ENCODE measurements at regions not wholly inside any gene's neighbourhood (a gene's known extent, or its start where the extent isn't known, plus 50 kb on each side); places are given as distances from the start of the nearest gene placed in this dataset.
A peak's percentile ranks its signal among the peaks of the same experiment; 100 is the strongest.

DNA sequence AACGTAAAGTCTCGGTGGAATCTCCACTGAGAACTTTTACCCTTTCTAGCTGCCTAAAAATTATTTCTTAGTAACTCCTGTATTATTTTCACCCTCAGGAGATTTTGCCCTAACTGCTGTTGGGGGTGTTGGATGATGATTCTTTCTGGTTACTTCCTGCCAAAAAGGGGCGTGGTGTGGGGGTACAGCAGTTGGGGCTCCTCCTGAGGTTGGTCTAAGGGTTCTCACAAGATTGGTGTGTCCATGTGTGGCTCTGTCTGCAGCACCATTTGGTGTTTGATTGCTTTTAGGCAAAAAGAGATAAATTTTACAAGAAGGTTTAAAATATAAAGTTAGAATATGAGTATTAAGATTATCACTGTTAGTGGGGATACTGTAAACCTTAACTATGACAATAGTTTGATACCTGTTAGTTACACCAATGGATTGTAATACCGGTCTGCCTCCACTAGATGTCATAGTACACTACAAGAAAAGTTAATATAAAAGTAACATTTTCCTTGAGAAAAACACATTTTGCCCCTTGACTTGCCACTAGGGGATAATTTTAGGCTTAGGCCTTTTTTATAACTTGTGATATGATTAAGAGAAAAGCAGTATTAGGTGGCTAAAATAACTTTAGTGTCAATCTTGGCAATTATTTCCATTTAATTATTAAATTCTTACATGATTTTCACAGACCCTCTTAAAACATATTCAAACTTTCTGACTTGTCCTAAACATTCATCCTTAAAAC is 928.7 kb downstream of the IPMK start (continued):
- TF ChIP-seq ATF7 (IDR thresholded peaks at IDR 0.05; ENCODE audit: low read depth) (no peak), NR2C1 (IDR thresholded peaks at IDR 0.05) (no peak), SMC3 (IDR thresholded peaks at IDR 0.05; ENCODE audit: borderline replicate concordance, low read length) (peak; percentile 55; the same call in 1 of the 2 replicates), POLR2A (IDR thresholded peaks at IDR 0.05; ENCODE audit: low read depth, low read length) (no peak), SREBF1 (IDR thresholded peaks at IDR 0.05; ENCODE audit: low read length) (no peak), MXI1 (IDR thresholded peaks at IDR 0.05; ENCODE audit: low read depth, low read length) (no peak), SMAD1 (IDR thresholded peaks at IDR 0.05; ENCODE audit: low read depth, partially characterized antibody) (no peak), GATAD2B (conservative IDR thresholded peaks at IDR 0.05; ENCODE audit: low read depth) (no peak), PAX5 (IDR thresholded peaks at IDR 0.05; ENCODE audit: borderline replicate concordance, low read depth, low read length) (no peak), PAX8 (IDR thresholded peaks at IDR 0.05) (no peak)
- TF ChIP-seq, protein P1, sequence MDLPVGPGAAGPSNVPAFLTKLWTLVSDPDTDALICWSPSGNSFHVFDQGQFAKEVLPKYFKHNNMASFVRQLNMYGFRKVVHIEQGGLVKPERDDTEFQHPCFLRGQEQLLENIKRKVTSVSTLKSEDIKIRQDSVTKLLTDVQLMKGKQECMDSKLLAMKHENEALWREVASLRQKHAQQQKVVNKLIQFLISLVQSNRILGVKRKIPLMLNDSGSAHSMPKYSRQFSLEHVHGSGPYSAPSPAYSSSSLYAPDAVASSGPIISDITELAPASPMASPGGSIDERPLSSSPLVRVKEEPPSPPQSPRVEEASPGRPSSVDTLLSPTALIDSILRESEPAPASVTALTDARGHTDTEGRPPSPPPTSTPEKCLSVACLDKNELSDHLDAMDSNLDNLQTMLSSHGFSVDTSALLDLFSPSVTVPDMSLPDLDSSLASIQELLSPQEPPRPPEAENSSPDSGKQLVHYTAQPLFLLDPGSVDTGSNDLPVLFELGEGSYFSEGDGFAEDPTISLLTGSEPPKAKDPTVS (IDR thresholded peaks at IDR 0.05; ENCODE audit: low read depth, low read length) = no peak
- TF ChIP-seq, protein P2, sequence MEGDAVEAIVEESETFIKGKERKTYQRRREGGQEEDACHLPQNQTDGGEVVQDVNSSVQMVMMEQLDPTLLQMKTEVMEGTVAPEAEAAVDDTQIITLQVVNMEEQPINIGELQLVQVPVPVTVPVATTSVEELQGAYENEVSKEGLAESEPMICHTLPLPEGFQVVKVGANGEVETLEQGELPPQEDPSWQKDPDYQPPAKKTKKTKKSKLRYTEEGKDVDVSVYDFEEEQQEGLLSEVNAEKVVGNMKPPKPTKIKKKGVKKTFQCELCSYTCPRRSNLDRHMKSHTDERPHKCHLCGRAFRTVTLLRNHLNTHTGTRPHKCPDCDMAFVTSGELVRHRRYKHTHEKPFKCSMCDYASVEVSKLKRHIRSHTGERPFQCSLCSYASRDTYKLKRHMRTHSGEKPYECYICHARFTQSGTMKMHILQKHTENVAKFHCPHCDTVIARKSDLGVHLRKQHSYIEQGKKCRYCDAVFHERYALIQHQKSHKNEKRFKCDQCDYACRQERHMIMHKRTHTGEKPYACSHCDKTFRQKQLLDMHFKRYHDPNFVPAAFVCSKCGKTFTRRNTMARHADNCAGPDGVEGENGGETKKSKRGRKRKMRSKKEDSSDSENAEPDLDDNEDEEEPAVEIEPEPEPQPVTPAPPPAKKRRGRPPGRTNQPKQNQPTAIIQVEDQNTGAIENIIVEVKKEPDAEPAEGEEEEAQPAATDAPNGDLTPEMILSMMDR (IDR thresholded peaks at IDR 0.05 in 2 of 3, conservative IDR thresholded peaks at IDR 0.05 in 1 of 3; ENCODE audit: control insufficient read depth in 2 of 3, extremely low read depth in 1 of 3, insufficient read depth in 1 of 3, low read depth in 3 of 3, low read length in 3 of 3) = peak; percentile 50 to 60 (median 50); a peak in 5 of 6 replicates
- TF ChIP-seq, protein P3, sequence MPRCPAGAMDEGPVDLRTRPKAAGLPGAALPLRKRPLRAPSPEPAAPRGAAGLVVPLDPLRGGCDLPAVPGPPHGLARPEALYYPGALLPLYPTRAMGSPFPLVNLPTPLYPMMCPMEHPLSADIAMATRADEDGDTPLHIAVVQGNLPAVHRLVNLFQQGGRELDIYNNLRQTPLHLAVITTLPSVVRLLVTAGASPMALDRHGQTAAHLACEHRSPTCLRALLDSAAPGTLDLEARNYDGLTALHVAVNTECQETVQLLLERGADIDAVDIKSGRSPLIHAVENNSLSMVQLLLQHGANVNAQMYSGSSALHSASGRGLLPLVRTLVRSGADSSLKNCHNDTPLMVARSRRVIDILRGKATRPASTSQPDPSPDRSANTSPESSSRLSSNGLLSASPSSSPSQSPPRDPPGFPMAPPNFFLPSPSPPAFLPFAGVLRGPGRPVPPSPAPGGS (IDR thresholded peaks at IDR 0.05; ENCODE audit: borderline replicate concordance, insufficient read depth, low read depth, low read length, poor library complexity, severe bottlenecking) = no peak
- TF ChIP-seq, protein P4, sequence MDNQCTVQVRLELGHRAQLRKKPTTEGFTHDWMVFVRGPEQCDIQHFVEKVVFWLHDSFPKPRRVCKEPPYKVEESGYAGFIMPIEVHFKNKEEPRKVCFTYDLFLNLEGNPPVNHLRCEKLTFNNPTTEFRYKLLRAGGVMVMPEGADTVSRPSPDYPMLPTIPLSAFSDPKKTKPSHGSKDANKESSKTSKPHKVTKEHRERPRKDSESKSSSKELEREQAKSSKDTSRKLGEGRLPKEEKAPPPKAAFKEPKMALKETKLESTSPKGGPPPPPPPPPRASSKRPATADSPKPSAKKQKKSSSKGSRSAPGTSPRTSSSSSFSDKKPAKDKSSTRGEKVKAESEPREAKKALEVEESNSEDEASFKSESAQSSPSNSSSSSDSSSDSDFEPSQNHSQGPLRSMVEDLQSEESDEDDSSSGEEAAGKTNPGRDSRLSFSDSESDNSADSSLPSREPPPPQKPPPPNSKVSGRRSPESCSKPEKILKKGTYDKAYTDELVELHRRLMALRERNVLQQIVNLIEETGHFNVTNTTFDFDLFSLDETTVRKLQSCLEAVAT (IDR thresholded peaks at IDR 0.05) = no peak
- TF ChIP-seq, protein P5, sequence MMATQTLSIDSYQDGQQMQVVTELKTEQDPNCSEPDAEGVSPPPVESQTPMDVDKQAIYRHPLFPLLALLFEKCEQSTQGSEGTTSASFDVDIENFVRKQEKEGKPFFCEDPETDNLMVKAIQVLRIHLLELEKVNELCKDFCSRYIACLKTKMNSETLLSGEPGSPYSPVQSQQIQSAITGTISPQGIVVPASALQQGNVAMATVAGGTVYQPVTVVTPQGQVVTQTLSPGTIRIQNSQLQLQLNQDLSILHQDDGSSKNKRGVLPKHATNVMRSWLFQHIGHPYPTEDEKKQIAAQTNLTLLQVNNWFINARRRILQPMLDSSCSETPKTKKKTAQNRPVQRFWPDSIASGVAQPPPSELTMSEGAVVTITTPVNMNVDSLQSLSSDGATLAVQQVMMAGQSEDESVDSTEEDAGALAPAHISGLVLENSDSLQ (IDR thresholded peaks at IDR 0.05) = no peak
- TF ChIP-seq, protein P6, sequence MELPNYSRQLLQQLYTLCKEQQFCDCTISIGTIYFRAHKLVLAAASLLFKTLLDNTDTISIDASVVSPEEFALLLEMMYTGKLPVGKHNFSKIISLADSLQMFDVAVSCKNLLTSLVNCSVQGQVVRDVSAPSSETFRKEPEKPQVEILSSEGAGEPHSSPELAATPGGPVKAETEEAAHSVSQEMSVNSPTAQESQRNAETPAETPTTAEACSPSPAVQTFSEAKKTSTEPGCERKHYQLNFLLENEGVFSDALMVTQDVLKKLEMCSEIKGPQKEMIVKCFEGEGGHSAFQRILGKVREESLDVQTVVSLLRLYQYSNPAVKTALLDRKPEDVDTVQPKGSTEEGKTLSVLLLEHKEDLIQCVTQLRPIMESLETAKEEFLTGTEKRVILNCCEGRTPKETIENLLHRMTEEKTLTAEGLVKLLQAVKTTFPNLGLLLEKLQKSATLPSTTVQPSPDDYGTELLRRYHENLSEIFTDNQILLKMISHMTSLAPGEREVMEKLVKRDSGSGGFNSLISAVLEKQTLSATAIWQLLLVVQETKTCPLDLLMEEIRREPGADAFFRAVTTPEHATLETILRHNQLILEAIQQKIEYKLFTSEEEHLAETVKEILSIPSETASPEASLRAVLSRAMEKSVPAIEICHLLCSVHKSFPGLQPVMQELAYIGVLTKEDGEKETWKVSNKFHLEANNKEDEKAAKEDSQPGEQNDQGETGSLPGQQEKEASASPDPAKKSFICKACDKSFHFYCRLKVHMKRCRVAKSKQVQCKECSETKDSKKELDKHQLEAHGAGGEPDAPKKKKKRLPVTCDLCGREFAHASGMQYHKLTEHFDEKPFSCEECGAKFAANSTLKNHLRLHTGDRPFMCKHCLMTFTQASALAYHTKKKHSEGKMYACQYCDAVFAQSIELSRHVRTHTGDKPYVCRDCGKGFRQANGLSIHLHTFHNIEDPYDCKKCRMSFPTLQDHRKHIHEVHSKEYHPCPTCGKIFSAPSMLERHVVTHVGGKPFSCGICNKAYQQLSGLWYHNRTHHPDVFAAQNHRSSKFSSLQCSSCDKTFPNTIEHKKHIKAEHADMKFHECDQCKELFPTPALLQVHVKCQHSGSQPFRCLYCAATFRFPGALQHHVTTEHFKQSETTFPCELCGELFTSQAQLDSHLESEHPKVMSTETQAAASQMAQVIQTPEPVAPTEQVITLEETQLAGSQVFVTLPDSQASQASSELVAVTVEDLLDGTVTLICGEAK (IDR thresholded peaks at IDR 0.05; ENCODE audit: borderline replicate concordance) = no peak

Data from GM12878 (cell line).